GM12872 (cell line): ENCODE measurements at regions not wholly inside any gene's neighbourhood (a gene's known extent, or its start where the extent isn't known, plus 50 kb on each side); places are given as distances from the start of the nearest gene placed in this dataset.

ENCODE experiments used
- TF ChIP-seq, protein P1 (sequence below): IDR thresholded peaks from 3 replicates; pipeline ENCODE4 v1.5.1; 2011; ENCODE audit warnings: low read depth, mild to moderate bottlenecking, low read length, moderate library complexity; ENCODE audit not compliant: insufficient read depth

DNA sequence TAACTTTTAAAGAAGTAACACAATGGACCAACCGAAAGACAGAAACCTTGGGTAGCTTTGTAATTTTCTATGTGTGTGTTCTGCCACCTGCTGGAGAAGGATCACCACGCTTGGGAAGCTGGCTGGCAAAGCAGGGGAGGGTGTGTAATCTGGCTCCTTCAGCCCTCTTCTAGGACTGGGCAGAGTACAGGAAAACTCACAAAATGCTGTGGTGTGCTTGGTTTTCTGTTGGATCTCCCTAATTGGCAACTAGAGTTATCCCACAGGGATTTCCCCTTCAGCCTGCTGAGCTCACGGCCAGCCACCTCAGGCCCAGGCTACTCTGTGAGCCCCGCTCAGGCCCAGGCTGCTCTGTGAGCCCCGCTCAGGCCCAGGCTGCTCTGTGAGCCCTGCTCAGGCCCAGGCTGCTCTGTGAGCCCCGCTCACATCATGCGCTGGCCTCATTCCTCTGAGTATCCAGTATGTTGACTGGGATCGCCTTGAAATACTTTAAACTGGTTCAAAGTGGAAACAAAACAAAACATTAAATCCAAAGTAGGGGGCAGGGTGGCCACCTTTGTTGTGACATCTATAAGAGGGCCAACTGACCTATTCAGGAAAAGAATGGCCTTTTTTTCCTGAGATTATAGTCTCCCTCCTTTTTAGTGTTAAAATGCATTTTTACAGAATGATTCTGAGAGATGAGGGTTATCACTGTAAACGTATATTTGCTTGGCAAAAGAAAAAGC lies 52.0 kb upstream of the RNU6-8 start:
- TF ChIP-seq, protein P1, sequence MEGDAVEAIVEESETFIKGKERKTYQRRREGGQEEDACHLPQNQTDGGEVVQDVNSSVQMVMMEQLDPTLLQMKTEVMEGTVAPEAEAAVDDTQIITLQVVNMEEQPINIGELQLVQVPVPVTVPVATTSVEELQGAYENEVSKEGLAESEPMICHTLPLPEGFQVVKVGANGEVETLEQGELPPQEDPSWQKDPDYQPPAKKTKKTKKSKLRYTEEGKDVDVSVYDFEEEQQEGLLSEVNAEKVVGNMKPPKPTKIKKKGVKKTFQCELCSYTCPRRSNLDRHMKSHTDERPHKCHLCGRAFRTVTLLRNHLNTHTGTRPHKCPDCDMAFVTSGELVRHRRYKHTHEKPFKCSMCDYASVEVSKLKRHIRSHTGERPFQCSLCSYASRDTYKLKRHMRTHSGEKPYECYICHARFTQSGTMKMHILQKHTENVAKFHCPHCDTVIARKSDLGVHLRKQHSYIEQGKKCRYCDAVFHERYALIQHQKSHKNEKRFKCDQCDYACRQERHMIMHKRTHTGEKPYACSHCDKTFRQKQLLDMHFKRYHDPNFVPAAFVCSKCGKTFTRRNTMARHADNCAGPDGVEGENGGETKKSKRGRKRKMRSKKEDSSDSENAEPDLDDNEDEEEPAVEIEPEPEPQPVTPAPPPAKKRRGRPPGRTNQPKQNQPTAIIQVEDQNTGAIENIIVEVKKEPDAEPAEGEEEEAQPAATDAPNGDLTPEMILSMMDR = peak; percentile 79

DNA sequence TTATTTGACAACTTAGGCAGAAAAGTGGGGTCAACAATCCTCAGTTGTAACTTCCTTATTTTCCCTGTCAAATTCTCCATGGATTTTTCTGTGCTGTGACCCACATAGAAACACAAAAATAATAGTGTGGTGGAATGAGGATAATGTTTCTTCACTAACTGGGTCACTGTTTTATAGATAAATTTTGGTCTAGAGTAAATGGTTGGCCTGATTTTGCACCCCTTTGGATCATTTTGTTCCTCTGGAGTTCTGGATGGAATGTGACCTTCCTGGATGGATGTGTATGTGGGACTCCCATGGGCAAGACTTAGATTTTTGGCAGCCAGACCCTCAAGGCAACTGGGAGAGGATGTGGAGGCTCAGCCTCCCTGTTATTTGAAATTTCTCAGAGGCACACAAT lies 52.7 kb upstream of the RNU6-8 start:
- TF ChIP-seq, protein P1 = no peak

DNA sequence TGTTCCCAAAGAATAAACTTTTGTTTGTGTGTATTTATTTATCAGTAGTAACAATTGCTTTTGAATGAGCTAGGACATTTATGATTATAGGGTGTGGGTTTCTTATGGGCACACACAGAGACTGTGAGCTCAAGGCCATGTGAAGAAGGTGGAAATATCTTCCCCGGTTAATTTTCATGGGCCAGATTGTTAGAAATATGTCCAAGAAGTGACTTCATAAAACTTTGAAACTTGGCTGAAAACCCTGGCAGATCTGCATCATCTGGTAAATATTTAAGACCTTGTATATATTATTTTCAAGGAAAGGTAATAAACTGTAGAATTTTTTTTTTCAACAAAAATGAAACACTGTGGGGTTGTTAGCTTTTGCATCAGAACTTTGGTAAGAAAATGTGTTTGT lies 53.5 kb upstream of the RNU6-8 start:
- TF ChIP-seq, protein P1 = no peak

DNA sequence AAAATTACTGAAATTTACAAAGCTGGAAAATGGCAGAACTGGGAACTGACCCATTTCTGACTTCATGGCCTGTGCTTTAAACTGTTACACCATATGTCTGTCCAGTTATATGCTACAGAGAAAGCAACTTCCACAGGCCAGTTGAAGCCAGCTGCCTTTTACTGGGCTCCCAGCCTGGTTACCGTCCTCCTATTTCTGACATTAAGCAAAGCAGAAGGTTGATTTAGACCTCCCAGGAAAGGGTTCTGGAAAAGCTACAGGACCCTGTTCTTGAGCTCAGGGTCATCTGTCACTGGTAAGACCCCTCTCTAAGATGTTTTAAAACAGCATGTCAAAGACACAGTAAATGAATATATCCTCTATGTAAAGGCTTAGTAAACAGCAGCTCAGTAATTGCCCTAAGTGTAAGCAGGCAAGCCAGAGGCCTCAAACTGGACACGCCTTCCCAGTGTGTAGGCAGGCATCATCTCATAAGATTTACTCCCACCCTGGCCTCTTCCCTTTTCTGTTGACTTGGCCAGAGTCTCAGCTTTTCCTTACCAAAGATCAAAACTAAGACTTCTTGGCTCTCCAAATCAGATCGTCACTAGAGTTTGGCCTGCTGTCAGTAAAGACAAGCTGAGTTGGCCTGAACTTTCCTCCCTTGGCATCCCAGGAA lies 55.4 kb upstream of the RNU6-8 start:
- TF ChIP-seq, protein P1 = no peak

DNA sequence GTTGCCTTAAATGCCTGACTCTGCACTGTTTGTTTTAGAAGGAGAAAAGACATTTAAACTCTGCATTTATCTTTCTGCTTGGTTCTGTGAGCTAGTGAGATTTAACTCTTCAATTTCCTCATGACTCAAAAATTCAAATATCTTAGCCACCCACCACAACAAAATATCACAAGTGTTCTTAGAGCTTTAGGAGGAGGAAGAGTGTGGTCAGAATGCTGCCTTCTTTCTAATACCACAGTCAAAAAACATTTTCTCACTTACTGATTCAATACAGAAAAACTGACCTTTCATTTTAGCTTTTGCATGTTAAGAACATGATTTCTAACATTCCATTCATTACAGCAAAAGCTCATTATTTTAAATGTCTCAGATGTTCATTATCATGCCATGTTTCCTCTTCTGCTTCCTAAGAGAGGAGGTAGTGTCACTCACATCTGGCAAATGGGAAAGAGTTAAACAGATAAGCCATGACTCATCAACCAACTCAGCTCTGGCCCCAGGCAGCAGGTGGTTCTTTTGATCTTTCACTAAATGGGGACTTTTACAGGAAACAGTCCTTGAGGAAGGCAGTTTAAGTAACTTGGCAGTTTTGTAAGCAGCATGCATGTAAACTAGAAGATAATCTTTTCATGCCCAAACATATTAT lies 56.4 kb upstream of the RNU6-8 start:
- TF ChIP-seq, protein P1 = no peak

DNA sequence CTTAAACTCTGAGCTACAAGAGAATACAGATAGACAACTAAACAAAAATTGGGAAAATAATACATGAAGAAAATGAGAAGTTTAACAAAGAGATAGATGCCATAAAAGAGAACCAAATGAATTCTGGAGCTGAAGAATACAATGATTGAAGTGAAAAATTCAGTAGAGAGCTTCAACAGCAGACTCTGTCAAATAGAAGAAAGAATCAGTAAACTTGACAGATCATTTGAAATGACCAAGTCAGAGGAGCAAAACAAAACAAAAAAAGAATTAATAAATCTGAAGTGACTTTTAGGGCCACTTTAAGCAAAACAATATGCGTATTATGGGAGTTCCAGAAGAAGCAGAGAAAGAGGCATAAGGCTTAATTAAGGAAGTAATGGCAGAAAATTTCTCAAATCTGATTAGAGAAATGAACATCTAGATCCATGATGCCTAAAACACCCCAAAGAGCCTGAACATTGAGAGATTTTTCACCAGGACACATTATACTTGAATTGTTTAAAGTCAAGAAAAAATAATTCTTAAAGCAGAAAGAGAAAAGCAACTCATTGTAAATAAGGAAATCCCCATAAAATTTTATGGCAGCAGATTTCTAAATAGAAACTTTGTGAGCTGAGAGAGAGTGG lies 61.0 kb upstream of the RNU6-8 start:
- TF ChIP-seq, protein P1 = no peak

DNA sequence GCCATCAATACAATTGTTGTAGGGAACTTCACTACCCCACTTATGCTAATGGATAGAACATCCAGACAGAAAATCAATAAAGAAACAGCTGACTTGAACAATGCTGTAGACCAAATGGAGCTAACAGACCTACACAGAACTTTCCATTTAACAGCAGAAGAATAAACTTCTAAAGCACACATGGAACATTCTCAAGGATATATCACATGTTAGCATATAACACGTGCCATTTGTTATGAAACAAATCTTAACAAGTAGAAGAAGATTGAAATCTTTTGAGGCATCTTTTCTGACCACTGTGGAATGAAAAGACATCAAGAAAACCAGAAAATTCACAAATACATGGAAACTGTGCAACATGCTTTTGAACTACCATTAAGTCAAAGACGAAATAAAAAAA lies 62.5 kb upstream of the RNU6-8 start:
- TF ChIP-seq, protein P1 = no peak
